ENCODE measurements at regions not wholly inside any gene's neighbourhood (a gene's known extent, or its start where the extent isn't known, plus 50 kb on each side); places are given as distances from the start of the nearest gene placed in this dataset.
A peak's percentile ranks its signal among the peaks of the same experiment; 100 is the strongest.
"Not testable (repeated sequence)": the region's sequence is repeated elsewhere in the genome, so short reads cannot be mapped to it uniquely, and the experiment has no call there.

DNA sequence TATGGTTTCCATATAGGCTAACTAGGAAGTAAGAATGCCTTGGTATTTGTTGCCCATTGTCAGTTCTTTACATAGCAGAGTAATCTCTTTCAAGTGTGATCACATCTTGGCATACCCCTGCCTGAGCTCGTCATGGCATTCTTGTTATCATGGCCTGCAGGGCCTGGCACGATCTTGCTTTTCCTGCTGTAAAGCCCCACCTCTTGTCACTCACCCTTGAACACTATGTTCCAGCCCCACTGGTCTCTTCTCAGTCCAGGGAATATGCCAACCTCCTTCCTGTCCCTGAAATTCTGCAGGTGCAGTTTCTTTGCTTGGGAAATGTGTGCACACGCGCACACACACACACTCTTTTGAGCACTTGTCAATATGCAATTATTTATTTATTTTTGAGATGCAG is 250.2 kb upstream of the DMRT1 start:
- DNase-seq: no peak

DNA sequence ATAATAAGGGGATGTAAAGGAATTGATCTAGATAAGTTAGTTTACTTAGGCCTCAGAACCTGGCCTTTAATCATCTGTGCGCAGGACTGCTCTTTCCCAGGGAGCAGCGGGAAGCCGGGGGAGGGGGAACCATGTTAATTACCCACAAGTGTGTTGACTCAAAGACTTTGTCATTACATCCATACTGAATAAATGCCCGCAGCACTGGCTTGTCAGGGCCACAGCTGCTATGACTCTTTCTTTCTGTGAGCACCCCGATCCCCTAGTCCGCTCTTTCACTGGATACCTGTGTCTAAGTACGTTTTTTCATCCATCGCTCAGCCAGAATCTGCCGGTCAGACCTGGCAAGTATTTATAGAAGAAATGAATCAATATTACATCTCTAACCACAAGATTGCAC is 249.3 kb upstream of the DMRT1 start:
- no peak for DNase-seq

DNA sequence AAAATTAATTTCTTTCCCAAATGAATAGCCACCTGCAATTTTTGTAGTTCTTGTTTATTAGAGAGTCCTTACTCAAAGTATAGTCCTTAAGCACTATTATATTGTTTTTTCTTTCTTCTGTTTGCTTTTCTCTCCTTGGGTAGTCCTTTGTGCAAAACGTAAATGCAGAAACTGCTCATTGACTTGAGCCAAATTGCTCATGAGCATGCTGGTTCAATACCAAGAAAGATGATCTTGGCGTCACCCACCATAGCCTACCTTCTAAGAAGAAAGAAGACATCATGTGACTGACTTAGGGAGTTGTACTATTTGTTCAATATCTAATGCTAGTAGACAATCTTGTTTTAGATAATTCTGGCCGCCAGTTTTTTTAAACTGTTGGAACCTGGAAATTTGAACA is 248.8 kb upstream of the DMRT1 start:
- no peak for DNase-seq

DNA sequence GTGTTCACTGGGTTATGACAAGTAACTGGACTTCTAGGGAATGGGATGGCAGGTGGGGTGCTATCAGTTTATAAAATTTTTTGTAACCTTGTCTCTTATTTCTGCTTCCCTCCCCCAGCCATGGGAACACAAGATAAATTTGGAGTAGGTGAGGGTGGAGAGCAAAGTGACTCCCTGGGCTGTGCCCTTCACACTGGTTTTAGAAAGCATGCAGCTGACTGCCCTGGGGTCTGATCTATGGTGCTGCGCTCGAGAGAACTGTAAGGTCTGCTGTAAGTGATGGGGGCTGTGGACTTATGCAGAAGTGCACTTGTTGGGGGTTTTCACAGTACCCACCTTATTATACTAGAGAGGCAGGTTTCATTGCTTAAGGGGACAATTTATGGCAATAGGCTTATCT is 247.7 kb upstream of the DMRT1 start:
- DNase-seq: no peak

DNA sequence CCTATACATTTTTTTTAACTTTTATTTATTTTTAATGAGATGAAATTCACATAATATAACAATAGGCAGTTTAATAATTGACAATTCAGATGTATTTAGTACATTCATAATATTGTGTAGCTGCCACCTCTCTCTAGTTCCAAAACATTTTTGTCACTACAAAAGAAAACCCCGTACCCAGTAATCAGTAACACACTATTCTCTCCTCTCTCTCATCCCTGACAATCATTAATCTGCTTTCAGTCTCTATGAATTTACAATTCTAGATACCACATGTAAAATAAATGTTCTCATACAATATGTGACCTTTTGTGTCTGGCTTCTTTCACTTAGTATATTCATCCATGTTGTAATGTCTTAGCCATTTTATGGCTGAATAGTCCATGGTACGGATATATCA is 244.8 kb upstream of the DMRT1 start:
- no peak for DNase-seq

DNA sequence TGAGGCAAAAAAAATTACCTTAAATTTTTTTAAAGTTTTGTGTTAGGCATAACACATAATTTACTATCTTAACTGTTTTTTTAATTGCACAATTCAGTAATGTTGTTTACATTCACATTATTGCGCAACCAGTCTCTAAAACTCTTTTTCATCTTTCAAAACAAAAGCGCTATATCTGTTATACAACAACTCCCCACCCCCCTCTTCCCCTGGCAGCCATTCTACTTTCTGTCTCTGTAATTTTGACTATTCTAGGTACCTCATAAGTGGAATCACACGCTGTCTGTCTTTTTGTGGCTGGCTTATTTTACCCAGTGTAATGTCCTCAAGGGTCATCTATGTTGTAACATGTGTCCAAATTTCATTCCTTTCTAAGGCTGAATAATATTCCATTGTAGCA is 241.5 kb upstream of the DMRT1 start:
- DNase-seq: no peak

DNA sequence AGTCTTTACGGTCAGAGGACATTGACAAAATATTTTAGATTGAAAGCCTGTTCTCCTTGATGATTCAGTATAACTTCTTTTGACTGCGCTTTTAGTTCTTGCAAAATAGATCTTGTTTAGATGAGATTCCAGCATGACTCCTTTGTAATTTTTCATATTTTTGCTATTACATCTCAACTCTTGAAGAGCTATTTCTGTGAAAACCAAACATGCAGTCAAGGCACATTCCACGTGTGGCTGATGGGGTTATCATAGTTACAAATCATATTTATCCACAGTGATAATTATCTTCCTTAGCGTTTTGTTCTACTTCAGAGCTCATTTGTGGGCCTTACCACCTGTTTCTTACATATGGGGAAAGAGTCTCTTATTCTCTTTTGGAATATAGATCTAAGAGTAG is 238.8 kb upstream of the DMRT1 start:
- DNase-seq: no peak

DNA sequence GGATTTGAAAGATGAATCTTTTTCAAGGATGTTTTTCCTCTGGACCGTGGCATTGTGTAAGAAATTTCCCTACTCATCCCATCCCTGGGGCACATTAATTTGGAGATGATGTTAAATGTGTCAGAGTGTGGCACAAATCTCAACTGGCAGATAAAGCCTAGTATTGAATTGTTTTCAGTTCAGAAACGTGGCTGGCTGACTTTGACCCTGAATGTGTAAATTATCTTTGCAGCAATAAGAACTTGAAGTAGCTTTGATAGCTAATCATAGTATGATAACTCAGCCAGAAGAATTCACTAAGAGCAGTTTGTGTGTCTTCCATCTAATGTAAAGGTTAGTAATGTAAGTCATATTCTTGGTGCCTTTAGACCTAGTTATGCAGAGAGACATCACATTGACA is 238.4 kb upstream of the DMRT1 start:
- DNase-seq: no peak

DNA sequence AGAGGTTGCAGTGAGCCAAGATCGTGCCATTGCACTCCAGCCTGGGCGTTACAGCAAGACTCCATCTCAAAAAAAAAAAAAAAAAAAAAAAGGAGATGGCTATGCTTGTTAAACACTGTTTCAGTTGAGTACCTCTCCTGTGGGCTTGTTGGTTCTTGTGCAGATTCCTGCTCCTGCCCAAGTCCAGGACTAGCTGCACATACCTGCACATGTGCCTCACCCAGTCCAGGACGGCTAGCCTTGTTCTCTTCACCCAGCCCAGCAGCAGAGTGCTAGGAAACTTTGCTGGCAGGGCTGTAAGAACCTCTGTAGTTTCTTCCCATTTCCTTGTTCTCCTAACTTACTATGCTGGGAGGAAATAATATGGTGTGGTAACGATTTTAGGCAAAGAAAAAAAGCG is 234.1 kb upstream of the DMRT1 start:
- no peak for DNase-seq

DNA sequence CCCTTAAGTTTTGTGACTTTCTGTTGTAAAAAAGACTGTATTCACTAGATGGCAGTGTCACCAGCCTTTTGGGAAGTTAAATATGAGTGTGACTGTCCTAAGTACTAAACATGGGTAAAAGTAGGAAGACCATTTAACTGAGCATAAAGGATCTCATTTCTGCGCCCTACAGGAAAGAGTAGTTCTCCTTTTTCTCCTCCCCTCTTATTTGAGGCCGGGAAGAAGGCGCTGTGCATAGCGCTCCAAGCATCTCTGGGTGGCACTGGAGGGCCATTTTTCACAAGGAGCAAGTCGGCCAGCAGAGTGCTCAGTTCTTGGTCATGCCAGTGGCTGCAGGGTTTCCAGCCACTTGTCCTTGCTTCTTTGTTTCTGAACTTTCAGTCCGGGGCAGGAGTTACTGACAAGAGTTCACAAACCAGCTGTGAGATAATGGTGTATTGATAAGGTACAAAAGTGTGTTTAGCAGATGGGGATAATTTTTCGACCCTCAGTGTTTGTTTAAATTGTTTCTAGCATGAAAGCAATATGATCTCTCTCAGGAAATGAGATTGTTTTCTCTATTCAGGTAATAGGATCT is 227.6 kb upstream of the DMRT1 start:
- DNase-seq: peak; percentile 1

DNA sequence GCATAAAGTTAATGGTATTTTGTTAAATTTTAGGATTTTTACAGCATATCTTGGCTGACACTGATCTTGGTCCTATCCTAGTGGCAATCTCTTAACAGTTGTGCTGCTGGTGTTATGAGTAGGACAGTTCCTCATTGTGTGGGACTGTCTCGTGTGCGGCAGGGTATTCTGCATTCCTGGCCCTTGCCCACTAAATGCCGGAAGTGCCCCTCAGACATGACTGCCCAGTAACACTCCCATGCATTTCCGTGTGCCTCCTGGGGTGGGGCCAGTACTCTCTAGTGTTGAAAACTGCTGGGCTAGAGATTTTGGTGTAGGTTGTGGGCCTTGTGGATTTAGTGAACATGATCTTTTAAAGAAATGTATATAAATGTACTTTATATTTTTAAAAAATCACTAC is 227.1 kb upstream of the DMRT1 start:
- DNase-seq: no peak

DNA sequence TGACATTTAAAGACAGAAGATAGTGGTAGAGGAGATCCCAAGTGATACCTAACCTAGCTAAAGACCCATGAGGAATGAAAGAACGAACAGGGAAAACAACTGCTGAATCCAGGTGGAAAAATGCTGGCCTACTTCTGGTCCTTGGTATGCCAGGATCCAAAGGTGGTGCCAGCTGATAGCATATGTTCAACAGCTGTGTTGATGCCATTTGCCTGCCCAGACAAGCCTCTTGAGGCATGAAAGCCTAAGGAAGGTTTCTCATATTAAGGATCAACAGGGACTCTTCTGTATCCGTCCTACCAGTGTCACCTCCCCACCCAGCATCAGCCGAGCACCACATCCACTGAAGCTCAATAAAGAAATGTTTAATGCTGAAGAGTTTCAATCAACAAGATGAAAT is 225.7 kb upstream of the DMRT1 start:
- DNase-seq: no peak

DNA sequence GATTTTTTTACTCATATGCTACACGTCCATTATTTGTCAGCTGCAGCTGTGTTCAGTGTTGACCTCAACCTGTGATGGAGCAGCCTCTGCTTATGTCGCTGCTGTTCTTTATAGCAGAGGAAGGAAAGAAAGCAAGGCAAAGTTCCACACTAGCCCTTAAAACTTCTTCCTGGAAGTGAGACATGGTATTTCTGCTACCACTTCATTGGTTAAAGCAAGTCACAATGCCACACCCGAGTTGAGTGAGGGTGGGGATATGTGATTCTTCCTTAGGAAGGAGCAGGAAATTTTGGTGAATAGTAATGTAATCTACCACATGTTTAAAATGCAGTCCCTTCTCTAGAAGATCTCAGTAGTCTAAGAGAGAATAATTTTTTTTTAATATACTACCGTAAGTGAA is 224.8 kb upstream of the DMRT1 start:
- DNase-seq: no peak

DNA sequence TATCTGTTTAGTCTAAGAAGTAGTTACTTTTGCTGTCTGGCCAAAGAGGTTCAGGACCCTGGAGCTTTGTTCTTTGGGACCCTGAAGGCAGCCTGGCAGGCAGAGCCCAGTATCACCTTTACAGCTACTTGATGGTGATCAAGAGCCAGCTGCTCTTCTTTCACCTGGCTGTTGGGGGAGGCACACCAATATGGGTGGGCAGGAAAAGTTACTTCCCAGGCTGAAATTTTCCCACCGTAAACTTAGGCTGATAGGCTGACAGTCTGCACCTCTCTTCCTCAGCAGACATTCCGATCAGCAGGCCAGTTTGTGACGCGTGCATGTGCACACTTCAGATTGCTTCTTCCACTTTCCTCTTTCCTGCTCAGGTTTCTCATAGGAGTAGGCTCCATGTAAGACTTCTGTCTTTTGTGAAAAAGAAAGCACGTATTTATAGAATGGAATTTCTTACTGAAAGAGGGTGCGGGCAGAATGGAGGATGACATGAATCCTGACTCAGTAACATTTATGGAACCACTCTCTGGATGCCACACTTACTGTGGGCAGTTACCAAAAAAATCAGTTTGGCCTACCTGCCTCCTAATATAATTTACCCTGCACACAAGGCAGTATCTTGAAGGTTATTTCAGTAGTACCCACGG is 223.9 kb upstream of the DMRT1 start:
- no peak for DNase-seq

DNA sequence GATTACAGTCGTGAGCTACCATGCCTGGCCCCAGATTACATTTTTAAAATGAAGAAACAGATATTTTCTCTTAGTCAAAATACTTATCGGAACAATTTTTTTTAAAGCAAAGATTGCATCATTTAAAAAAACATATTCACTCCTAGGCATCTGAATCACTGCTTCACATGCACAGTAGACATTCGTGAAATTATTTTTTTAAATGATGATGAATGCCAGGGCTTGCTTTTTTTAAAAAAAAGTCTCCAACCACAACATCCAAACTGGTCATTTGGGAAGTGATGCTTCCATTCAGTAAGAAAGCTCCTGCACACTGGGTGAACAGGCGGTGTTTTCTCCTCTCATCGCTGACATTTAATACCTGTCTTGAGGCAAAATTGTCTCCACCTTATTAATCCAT is 223.0 kb upstream of the DMRT1 start:
- DNase-seq: no peak

DNA sequence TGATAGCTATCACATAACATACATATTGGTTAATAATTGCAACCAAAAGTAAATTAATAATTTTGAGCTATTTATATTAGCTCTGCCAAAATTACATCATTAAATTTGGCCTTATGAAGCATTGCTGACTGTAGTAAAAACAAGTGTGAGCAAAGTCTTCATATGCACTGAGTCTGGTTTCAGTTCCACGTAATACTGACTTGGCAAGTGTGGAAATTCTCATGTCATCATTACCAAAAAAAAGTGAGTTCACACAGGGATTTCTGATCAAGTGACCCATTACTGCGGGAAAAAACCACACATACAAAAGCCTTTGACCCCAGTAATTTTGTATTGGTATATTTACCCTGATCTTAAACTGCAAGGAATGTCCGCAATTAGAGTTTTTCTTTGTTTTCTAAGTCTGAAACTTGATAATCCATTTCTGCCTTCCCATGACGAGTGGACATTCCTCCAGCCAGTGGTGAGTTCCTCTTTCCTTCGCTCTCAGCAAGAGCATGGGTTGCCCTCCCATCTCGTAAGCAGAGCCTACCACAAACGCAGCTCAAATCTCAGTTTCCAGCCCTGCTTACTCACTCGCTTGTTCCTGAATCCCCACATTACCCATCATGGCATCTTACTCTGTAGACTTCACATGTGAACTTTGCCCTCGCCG is 220.2 kb upstream of the DMRT1 start:
- DNase-seq: no peak

DNA sequence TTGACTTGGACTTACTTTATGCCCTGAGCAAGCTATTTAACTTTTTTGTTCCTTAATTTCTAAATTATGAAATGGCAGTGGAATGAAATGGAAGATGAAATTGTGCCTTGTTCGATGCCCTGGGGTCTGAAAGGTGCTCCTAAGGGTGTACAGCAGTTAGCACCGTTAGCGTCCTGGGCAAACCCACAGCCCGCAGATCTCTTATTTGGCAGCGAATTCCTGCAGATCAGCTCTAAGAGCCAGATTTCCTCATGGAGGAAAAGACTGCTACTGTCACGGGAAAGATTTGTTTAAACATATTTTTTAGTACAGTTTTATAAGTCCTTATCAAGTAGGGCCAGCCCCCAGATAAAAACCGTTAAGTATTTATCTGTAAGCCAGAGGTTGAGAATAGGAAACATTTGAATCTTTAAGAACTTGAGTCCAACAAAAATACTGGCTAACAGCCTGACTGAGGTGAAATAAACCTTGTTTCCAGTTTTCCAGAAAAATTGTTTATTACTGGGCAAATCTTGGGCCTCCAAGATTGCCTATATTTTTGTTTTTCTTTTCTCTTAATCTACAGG is 216.5 kb upstream of the DMRT1 start:
- no peak for DNase-seq

DNA sequence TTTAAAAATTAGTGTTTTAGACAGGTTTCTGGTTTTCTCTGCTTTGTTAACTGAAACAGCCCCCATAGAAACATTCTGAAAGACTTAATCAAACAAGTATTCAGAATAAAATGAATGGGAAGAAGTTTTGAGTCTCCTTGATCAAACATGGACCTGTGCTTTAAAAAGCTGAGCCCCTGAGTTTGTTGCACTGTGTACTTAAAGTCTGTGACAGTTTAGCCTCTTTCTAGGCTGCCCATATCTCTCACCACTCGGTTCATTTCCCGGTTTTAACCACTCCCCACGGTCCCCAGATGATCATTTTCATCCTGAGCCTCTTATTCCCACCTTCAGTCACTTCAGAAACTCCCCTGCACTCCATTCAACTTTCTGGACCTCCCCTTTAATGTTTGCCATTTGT is 215.9 kb upstream of the DMRT1 start:
- no peak for DNase-seq

DNA sequence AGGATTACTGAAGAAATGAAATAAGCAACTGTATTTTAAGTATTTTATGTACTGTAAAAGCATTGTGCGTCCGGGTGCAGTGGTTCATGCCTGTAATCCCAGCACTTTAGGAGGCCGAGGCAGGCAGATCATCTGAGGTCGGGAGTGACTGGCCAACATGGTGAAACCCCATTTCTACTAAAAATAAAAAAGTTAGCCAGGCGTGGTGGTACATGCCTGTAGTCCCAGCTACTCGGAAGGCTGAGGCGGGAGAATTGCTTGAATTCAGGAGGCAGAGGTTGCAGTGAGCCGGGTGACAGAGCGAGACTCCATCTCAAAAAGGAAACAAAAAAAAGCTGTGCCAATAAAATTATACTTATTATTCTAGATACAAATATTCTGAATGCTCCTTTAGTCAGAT is 215.4 kb upstream of the DMRT1 start:
- DNase-seq: not testable (repeated sequence)

DNA sequence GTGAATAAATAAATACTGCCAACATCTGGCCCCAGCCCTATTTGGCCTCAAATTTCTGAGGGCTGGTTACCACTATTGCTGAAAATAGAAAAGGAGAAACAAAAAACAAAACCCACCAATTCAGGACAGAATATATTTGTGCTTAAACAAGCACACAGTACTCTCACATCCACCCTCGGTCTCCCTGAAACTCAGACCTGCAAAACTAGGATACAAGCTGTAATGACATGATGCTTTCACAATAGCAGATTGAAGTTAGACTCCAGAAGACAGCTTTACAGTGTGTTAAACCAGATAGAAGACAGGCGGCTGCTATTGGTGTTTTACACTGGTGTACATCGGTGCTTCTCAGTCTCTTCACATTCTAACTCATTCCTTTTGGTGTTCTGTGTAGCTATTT is 214.9 kb upstream of the DMRT1 start:
- DNase-seq: no peak

DNA sequence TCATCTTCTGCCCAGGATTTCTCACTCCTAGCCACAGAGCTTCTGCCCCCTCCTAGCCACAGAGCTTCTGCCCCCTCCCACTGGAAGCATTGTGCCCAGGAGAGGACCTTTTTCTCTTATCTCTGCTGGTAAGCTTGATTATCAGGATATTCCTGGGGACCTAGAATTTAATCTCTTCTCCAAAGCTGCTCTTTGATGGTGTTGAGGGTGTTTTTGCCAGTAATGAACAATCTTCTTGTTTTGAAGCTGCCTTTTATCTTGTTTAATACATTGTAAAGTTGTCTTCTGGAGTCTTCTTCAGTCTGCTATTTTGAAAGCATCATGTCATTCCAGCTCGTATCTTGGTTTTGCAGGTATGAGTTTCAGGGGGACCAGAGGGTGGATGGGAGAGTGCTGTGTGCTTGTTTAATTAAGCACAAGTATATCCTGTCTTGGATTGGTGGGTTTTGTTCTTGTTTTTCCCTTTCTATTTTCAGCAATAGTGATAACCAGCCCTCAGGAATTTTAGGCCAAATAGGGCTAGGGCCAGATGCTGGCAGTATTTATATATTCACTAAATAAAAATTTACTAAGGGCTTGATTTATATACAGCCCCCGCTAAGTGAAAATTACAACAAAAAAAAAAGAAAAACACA is 214.0 kb upstream of the DMRT1 start:
- no peak for DNase-seq

DNA sequence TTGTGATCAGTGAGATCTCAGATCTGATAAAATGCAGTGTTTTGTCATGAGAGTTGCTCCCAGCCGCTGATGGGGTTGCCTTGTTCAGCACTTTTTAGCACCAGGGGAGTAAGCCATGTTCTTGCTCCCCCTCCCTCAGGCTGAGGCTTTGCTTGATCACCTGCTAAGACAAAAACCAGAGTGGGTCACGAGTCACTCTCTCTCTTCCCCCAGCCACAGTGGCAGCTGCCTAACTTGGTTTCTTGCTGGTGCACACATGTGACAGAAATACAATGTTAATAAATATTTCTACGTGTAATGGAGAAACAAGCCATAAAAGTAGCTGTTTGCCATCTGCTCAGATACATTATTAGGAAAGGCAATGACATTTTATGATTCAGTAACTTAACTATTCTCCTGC is 212.4 kb upstream of the DMRT1 start:
- no peak for DNase-seq

DNA sequence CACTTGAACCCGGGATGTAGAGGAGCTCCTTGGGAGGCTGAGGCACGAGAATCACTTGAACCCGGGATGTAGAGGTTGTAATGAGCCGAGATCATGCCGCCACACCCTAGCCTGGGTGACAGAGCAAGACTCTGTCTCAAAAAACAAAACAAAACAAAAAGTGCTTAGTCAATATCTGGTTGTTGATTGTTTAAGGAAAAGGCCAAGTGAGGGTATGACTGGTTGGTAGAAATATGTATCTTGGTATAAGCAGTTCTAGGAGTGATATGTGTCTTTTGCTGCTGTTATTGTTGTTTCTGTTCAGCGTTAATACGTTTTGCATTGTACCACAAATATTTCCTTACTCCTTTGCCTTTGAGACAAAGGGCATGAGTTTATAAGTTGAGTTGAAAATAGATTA is 210.7 kb upstream of the DMRT1 start:
- DNase-seq: no peak

DNA sequence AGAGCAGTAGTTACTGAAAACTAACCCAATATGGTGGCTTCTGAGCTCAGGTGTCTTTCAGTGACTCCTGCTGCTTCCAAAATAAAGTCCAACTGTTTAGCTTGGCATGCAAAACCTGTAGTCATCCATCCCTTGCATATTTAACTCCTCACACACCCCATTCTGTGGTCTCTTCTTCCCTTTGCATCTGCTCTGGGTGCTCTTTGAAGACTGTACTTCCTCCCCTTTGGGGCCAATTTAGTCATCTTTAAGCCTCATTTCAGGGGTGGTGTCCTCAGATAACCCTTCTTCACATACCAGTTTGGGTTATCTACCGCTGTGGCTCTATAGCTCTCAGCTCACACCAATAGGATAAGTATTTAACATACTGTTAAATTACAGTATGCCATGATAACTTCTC is 209.9 kb upstream of the DMRT1 start:
- no peak for DNase-seq
